Caco-2 (cell line): ENCODE measurements at regions not wholly inside any gene's neighbourhood (a gene's known extent, or its start where the extent isn't known, plus 50 kb on each side); places are given as distances from the start of the nearest gene placed in this dataset.
A peak's percentile ranks its signal among the peaks of the same experiment; 100 is the strongest.

Source experiments
- BruUV-seq: library from RNA; stranded (reverse); fragments of 400-500 nt; replicated peaks from 2 replicates; lab custom pipeline; 2021; lab: Mats Ljungman, UMichigan
- CTCF ChIA-PET: fragments of 300-600 bp; sonication (Branson Sonifier 250); formaldehyde crosslinking; loops from one replicate; lab custom pipeline; 2022; ENCODE audit warnings: antibody characterized with exemption; lab: Charles Lee
- POLR2A ChIA-PET: fragments of 300-600 bp; sonication (Branson Sonifier 250); formaldehyde crosslinking; loops from one replicate; lab custom pipeline; 2022; ENCODE audit warnings: antibody characterized with exemption; lab: Charles Lee
- DNase-seq, 2 experiments: peaks; one replicate each; pipeline versions ENCODE4 v3.0.0 to v3.0.0-alpha.2; 2020 to 2022
- H3K27me3 ChIP-seq: replicated peaks from 2 replicates; pipeline ENCODE4 v1.6.0; 2011; ENCODE audit warnings: low read length; ENCODE audit not compliant: control insufficient read depth, insufficient read depth
- H3K36me3 ChIP-seq: 2 replicates; pipeline ENCODE4 v1.5.1; 2011; ENCODE audit warnings: low read length; ENCODE audit not compliant: control insufficient read depth, insufficient read depth
- H3K4me1 ChIP-seq: fragments of 250-450 bp; sonication (Bioruptor Pico); 2 replicates; pipeline ENCODE4 v1.5.1; 2020; ENCODE audit warnings: mild to moderate bottlenecking
- H3K4me3 ChIP-seq: 2 replicates; pipeline ENCODE4 v1.5.1; 2011; ENCODE audit warnings: low read depth, mild to moderate bottlenecking, control low read depth, low read length
- H3K9me3 ChIP-seq: fragments of 250-450 bp; sonication (Bioruptor Pico); 2 replicates; pipeline ENCODE4 v1.5.1; 2020; ENCODE audit warnings: mild to moderate bottlenecking, moderate library complexity
- H3K27ac Mint-ChIP-seq: one replicate; pipeline ENCODE4 v1.8.0; 2022; ENCODE audit warnings: mixed read lengths; ENCODE audit not compliant: unreplicated experiment
- H3K27me3 Mint-ChIP-seq: one replicate; pipeline ENCODE4 v1.8.0; 2022; ENCODE audit warnings: mixed read lengths; ENCODE audit not compliant: insufficient read depth, unreplicated experiment
- H3K36me3 Mint-ChIP-seq: one replicate; pipeline ENCODE4 v1.8.0; 2022; ENCODE audit warnings: mild to moderate bottlenecking, mixed read lengths; ENCODE audit not compliant: insufficient read depth, unreplicated experiment
- H3K4me1 Mint-ChIP-seq: one replicate; pipeline ENCODE4 v1.8.0; 2022; ENCODE audit warnings: low read depth, mixed read lengths; ENCODE audit not compliant: unreplicated experiment
- H3K4me3 Mint-ChIP-seq: one replicate; pipeline ENCODE4 v1.8.0; 2022; ENCODE audit warnings: mild to moderate bottlenecking, moderate library complexity, mixed read lengths; ENCODE audit not compliant: unreplicated experiment
- H3K9me3 Mint-ChIP-seq: one replicate; pipeline ENCODE4 v1.8.0; 2022; ENCODE audit warnings: mixed read lengths; ENCODE audit not compliant: unreplicated experiment
- intact Hi-C: fragments of 100-400 bp; cut with micrococcal nuclease; formaldehyde crosslinking; loops from one replicate; pipeline ENCODE4 v1.10.0; 2022; ENCODE audit not compliant: unreplicated experiment
- TF ChIP-seq, protein P1 (sequence below), 2 experiments: fragments of 200-600 bp in 1 of 2; IDR thresholded peaks; 1 replicate in 1 of 2; 2 replicates in 1 of 2; pipeline versions ENCODE4 v1.5.1 to v1.8.0; 2011 to 2022; ENCODE audit warnings: antibody characterized with exemption in 1 of 2, control low read depth in 1 of 2, inconsistent platforms in 1 of 2, low read depth in 1 of 2, low read length in 1 of 2, mild to moderate bottlenecking in 1 of 2, moderate library complexity in 1 of 2; ENCODE audit not compliant: insufficient read depth in 1 of 2, severe bottlenecking in 1 of 2, unreplicated experiment in 1 of 2

DNA sequence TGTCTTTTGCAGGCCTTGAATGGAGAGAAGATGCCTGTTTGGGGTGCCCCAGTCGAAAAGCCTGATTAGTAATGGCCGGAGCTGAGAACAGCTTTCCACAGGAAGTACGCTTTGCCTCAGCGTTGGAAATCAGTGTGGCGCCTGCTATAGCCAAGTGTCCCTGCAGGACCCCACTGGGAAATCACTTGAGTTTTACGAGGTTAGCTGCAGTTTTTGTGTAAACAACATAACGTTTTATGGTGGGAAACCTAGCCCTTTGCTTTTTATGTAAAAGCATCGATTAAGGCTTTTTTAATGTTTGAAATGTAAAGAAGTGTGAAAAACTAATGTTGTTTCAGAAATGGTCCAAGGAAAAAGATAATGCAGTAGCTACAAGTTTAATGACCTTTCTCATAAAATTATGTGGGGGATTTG, 234.2 kb downstream of the TTC32 start:
- no peak overlapping the region for H3K4me3 Mint-ChIP-seq
- CTCF ChIA-PET, result interaction anchor here (0.6 to 1.0 kb wide), 3 partner anchors 126 to 298 kb away, joined by 3 read pairs; no protein-coding TSS in a partner anchor
- intact Hi-C loops, result loop anchor here (1.0 to 5.0 kb wide), 2 partner anchors 125 to 298 kb away; no protein-coding TSS in a partner anchor

DNA sequence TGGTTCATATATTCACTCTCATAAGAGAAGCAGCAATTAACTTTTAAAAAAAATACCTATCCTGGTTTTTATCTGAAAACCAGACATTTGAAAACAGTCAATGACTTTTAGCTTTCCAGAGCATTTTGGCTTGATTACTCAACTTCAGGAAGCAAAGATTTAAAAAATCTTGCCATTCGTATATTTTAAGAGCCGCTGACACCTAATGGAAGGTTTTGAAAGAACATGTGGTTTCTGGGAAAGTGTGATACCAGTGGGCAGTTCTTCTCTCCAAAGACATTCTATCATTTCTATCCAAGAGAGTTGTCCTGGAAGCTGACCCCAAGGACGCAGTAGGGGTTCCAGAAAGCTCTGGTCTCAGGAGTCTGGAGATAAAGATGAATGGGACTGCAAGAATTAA, 234.7 kb downstream of the TTC32 start:
- no peaks in the 10 kb centered on the region for H3K27me3 Mint-ChIP-seq
- DNase-seq, result peak in 1 of 2 experiments; percentile 18
- no peaks in the 10 kb centered on the region for H3K36me3 Mint-ChIP-seq
- no peak overlapping the region for H3K27ac Mint-ChIP-seq
- H3K4me3 Mint-ChIP-seq, result no peak overlapping the region
- no peaks in the 10 kb centered on the region for H3K9me3 Mint-ChIP-seq
- TF ChIP-seq, protein P1, sequence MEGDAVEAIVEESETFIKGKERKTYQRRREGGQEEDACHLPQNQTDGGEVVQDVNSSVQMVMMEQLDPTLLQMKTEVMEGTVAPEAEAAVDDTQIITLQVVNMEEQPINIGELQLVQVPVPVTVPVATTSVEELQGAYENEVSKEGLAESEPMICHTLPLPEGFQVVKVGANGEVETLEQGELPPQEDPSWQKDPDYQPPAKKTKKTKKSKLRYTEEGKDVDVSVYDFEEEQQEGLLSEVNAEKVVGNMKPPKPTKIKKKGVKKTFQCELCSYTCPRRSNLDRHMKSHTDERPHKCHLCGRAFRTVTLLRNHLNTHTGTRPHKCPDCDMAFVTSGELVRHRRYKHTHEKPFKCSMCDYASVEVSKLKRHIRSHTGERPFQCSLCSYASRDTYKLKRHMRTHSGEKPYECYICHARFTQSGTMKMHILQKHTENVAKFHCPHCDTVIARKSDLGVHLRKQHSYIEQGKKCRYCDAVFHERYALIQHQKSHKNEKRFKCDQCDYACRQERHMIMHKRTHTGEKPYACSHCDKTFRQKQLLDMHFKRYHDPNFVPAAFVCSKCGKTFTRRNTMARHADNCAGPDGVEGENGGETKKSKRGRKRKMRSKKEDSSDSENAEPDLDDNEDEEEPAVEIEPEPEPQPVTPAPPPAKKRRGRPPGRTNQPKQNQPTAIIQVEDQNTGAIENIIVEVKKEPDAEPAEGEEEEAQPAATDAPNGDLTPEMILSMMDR (IDR thresholded peaks at IDR 0.05; ENCODE audit: insufficient read depth in 1 of 2, low read depth in 1 of 2, low read length in 1 of 2, severe bottlenecking in 1 of 2, unreplicated experiment in 1 of 2), result peak; percentile 20 to 24
- no peaks in the 10 kb centered on the region for H3K9me3 ChIP-seq
- intact Hi-C loops, result loop anchor here (1.0 to 5.0 kb wide), 2 partner anchors 125 to 298 kb away; no protein-coding TSS in a partner anchor
- no peaks in the 10 kb centered on the region for H3K4me1 ChIP-seq
- H3K27me3 ChIP-seq, result no peaks in the 10 kb centered on the region
- H3K4me1 Mint-ChIP-seq, result no peaks in the 10 kb centered on the region
- H3K4me3 ChIP-seq, result no peak overlapping the region
- ChIA-PET POLR2A (interaction anchor here (0.5 kb wide), 1 partner anchor 298 kb away, joined by 3 read pairs; no protein-coding TSS in a partner anchor), CTCF (interaction anchor here (0.9 to 1.0 kb wide), 2 partner anchors 162 to 298 kb away, joined by 3 read pairs; no protein-coding TSS in a partner anchor)
- BruUV-seq, result no TSS peak
- H3K36me3 ChIP-seq, result no peaks in the 10 kb centered on the region

More for the DNA sequence above, 234.2 kb downstream of the TTC32 start:
- POLR2A ChIA-PET, result interaction anchor here (0.5 kb wide), 1 partner anchor 298 kb away, joined by 3 read pairs; no protein-coding TSS in a partner anchor
- H3K36me3 Mint-ChIP-seq, result no peaks in the 10 kb centered on the region
- H3K4me1 Mint-ChIP-seq, result no peaks in the 10 kb centered on the region
- TF ChIP-seq, protein P1 (IDR thresholded peaks at IDR 0.05; ENCODE audit: insufficient read depth in 1 of 2, low read depth in 1 of 2, low read length in 1 of 2, severe bottlenecking in 1 of 2, unreplicated experiment in 1 of 2), result no peak
- Histone ChIP-seq H3K4me1 (no peaks in the 10 kb centered on the region), H3K36me3 (no peaks in the 10 kb centered on the region), H3K27me3 (no peaks in the 10 kb centered on the region), H3K4me3 (no peak overlapping the region), H3K9me3 (no peaks in the 10 kb centered on the region)
- no peak for DNase-seq
- no peaks in the 10 kb centered on the region for H3K9me3 Mint-ChIP-seq
- no TSS peak for BruUV-seq
- H3K27ac Mint-ChIP-seq, result no peak overlapping the region
- H3K27me3 Mint-ChIP-seq, result no peaks in the 10 kb centered on the region

DNA sequence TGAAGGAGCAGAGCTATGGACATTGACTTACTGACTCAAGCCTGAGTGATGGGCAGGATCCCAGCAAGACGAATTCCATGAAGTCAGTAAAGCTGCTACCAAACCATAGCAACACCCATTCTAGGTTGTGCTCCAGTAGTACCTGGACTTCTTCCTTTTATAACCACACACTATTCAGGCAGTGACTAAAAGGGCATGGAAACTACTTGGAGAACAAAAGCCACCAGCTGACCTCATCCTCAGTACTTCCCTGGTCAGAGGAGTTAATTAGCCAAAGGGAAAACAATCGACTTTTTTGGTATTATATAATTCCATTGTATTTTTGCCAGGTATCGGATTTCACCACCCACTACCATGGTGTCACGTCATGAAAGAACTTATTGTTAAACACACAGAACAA, 237.1 kb downstream of the TTC32 start:
- no peaks in the 10 kb centered on the region for H3K27me3 Mint-ChIP-seq
- H3K9me3 ChIP-seq, result no peaks in the 10 kb centered on the region
- ChIA-PET CTCF (no interaction called here), POLR2A (no interaction called here)
- BruUV-seq, result no TSS peak
- no peaks in the 10 kb centered on the region for H3K36me3 ChIP-seq
- H3K4me3 ChIP-seq, result no peak overlapping the region
- no peaks in the 10 kb centered on the region for H3K27me3 ChIP-seq
- DNase-seq, result no peak
- H3K9me3 Mint-ChIP-seq, result no peaks in the 10 kb centered on the region
- H3K4me3 Mint-ChIP-seq, result no peak overlapping the region
- H3K36me3 Mint-ChIP-seq, result no peaks in the 10 kb centered on the region
- intact Hi-C loops, result loop anchor here (5.0 kb wide), 1 partner anchor 122 kb away; no protein-coding TSS in a partner anchor
- H3K4me1 ChIP-seq, result no peaks in the 10 kb centered on the region
- H3K4me1 Mint-ChIP-seq, result no peaks in the 10 kb centered on the region
- TF ChIP-seq, protein P1 (IDR thresholded peaks at IDR 0.05; ENCODE audit: insufficient read depth in 1 of 2, low read depth in 1 of 2, low read length in 1 of 2, severe bottlenecking in 1 of 2, unreplicated experiment in 1 of 2), result no peak
- H3K27ac Mint-ChIP-seq, result no peak overlapping the region
